Spleen (tissue), 7 donors: ENCODE measurements at regions not wholly inside any gene's neighbourhood (a gene's known extent, or its start where the extent isn't known, plus 50 kb on each side); places are given as distances from the start of the nearest gene placed in this dataset.

Experiments
- CTCF ChIP-seq, 11 experiments: fragments of 200-600 bp in 7 of 11; fragments of 450-650 bp in 4 of 11; sonication (generic) in 4 of 11; IDR thresholded peaks in 8 of 11; conservative IDR thresholded peaks in 3 of 11; 1 replicate in 7 of 11; 2 replicates in 4 of 11; pipeline versions ENCODE4 v1.4.0 to v1.8.0; 2016 to 2021; ENCODE audit warnings: antibody characterized with exemption in 11 of 11, inconsistent platforms in 4 of 11, mild to moderate bottlenecking in 1 of 11
- POLR2A ChIP-seq, 3 donors: fragments of 450-650 bp; IDR thresholded peaks; one replicate each; pipeline ENCODE4 v1.5.1; 2017; ENCODE audit warnings: antibody characterized with exemption in 3 of 3, mild to moderate bottlenecking in 1 of 3
- POLR2AphosphoS5 ChIP-seq, 3 donors: sonication (generic); formaldehyde crosslinking; IDR thresholded peaks; one replicate each; pipeline ENCODE4 v1.5.1; 2017; ENCODE audit warnings: antibody characterized with exemption in 3 of 3
- donor health status: DM: no; HTN: no; CAD: no; lungs with moderate emphysema.
- donor health status: DM: no; HTN: no; CAD: no.
- donor health status: DM: no; HTN: no; CAD: no.

GRCh38 chr13:73547239-73547638, 488.4 kb downstream of the KLF5 start:
- TF ChIP-seq POLR2AphosphoS5 (IDR thresholded peaks at IDR 0.05): no peak
- no peak for TF ChIP-seq CTCF (IDR thresholded peaks at IDR 0.05 in 8 of 11, conservative IDR thresholded peaks at IDR 0.05 in 3 of 11)
- no peak for TF ChIP-seq POLR2A (IDR thresholded peaks at IDR 0.05)
